Erythroblast (primary cell): ENCODE measurements at regions not wholly inside any gene's neighbourhood (a gene's known extent, or its start where the extent isn't known, plus 50 kb on each side); places are given as distances from the start of the nearest gene placed in this dataset.
"Not testable (repeated sequence)": the region's sequence is repeated elsewhere in the genome, so short reads cannot be mapped to it uniquely, and the experiment has no call there.

ENCODE experiments used
- GATA1 ChIP-seq: IDR thresholded peaks from 2 replicates; pipeline ENCODE4 v1.6.1; 2011; ENCODE audit warnings: low read depth, mild to moderate bottlenecking, control low read depth, low read length, moderate library complexity
- POLR2A ChIP-seq: IDR thresholded peaks from 2 replicates; pipeline ENCODE4 v1.6.1; 2011; ENCODE audit warnings: mild to moderate bottlenecking, low read length

GRCh38 chr15:99470204-99470603 lies 95.6 kb upstream of the MEF2A start:
- not testable (repeated sequence) for TF ChIP-seq POLR2A, GATA1
